HEK293 (cell line): ENCODE measurements at regions not wholly inside any gene's neighbourhood (a gene's known extent, or its start where the extent isn't known, plus 50 kb on each side); places are given as distances from the start of the nearest gene placed in this dataset.

Experiments used
- CTCF ChIA-PET: fragments of 350-600 bp; formaldehyde crosslinking; extraction: SDS; loops from one replicate; lab custom pipeline; 2021; ENCODE audit warnings: antibody characterized with exemption; lab: Yijun Ruan, JAX
- POLR2A ChIA-PET: fragments of 300-600 bp; formaldehyde crosslinking; extraction: SDS; loops from one replicate; lab custom pipeline; 2020; ENCODE audit warnings: antibody characterized with exemption, inconsistent platforms; lab: Yijun Ruan, JAX
- H3K27ac ChIP-seq: fragments of 200-500 bp; sonication (Bioruptor generic); 2 replicates; pipeline ENCODE4 v1.5.1; 2014; ENCODE audit warnings: low read depth, low read length, control low read depth, inconsistent platforms; ENCODE audit errors: extremely low read depth
- H3K36me3 ChIP-seq, 2 experiments: fragments of 200-500 bp in 1 of 2; sonication (Bioruptor generic) in 1 of 2; 1 replicate in 1 of 2; 2 replicates in 1 of 2; pipeline ENCODE4 v1.5.1; 2014 to 2017; ENCODE audit warnings: inconsistent platforms in 2 of 2, low read length in 2 of 2; ENCODE audit not compliant: control insufficient read depth in 2 of 2, insufficient read depth in 1 of 2
- H3K4me1 ChIP-seq: fragments of 200-500 bp; sonication (Bioruptor generic); 2 replicates; pipeline ENCODE4 v1.5.1; 2014; ENCODE audit warnings: mild to moderate bottlenecking, low read length, inconsistent platforms; ENCODE audit not compliant: control insufficient read depth, insufficient read depth
- H3K4me3 ChIP-seq: 2 replicates; pipeline ENCODE4 v1.5.1; 2011; ENCODE audit warnings: low read depth, mild to moderate bottlenecking, control low read depth, low read length, moderate library complexity
- H3K9me3 ChIP-seq: fragments of 200-500 bp; sonication (Bioruptor generic); 2 replicates; pipeline ENCODE4 v1.5.1; 2014; ENCODE audit warnings: low read depth, low read length, inconsistent platforms; ENCODE audit not compliant: control insufficient read depth, insufficient read depth
- BCL11B ChIP-seq: fragments of 450-650 bp; formaldehyde crosslinking; IDR thresholded peaks from 2 replicates; pipeline ENCODE4 v1.5.1; 2016; ENCODE audit warnings: low read depth, missing biosample characterization, missing genetic modification characterization
- GFI1B ChIP-seq: fragments of 450-650 bp; formaldehyde crosslinking; IDR thresholded peaks from 2 replicates; pipeline ENCODE4 v1.5.1; 2016; ENCODE audit warnings: missing biosample characterization, missing genetic modification characterization
- ZNF132 ChIP-seq: fragments of 450-650 bp; formaldehyde crosslinking; IDR thresholded peaks from 2 replicates; pipeline ENCODE4 v1.5.1; 2017; ENCODE audit warnings: missing biosample characterization, missing genetic modification characterization, borderline replicate concordance
- ZNF2 ChIP-seq: fragments of 450-650 bp; formaldehyde crosslinking; IDR thresholded peaks from 2 replicates; pipeline ENCODE4 v1.5.1; 2016; ENCODE audit warnings: missing biosample characterization, missing genetic modification characterization
- ZNF221 ChIP-seq: fragments of 450-650 bp; formaldehyde crosslinking; IDR thresholded peaks from 2 replicates; pipeline ENCODE4 v1.5.1; 2017; ENCODE audit warnings: missing biosample characterization, missing genetic modification characterization, borderline replicate concordance
- ZNF354C ChIP-seq: fragments of 450-650 bp; formaldehyde crosslinking; IDR thresholded peaks from 2 replicates; pipeline ENCODE4 v1.5.1; 2016; ENCODE audit warnings: missing biosample characterization, missing genetic modification characterization, low read depth, borderline replicate concordance
- ZNF366 ChIP-seq: fragments of 450-650 bp; formaldehyde crosslinking; conservative IDR thresholded peaks from 2 replicates; pipeline ENCODE4 v1.5.1; 2016; ENCODE audit warnings: missing biosample characterization, missing genetic modification characterization
- ZNF548 ChIP-seq: fragments of 450-650 bp; formaldehyde crosslinking; IDR thresholded peaks from 2 replicates; pipeline ENCODE4 v1.5.1; 2016; ENCODE audit warnings: missing biosample characterization, missing genetic modification characterization
- ZNF558 ChIP-seq: fragments of 450-650 bp; formaldehyde crosslinking; IDR thresholded peaks from 2 replicates; pipeline ENCODE4 v1.5.1; 2016; ENCODE audit warnings: missing biosample characterization, missing genetic modification characterization
- ZNF76 ChIP-seq: fragments of 450-650 bp; formaldehyde crosslinking; IDR thresholded peaks from 2 replicates; pipeline ENCODE4; 2016; ENCODE audit warnings: low read depth, missing biosample characterization, missing genetic modification characterization, borderline replicate concordance
- TF ChIP-seq, protein P1 (sequence below): fragments of 450-650 bp; formaldehyde crosslinking; IDR thresholded peaks from 2 replicates; pipeline ENCODE4 v1.5.1; 2016; ENCODE audit warnings: missing biosample characterization, missing genetic modification characterization
- TF ChIP-seq, protein P2 (sequence below): fragments of 450-650 bp; formaldehyde crosslinking; IDR thresholded peaks from 2 replicates; pipeline ENCODE4 v1.5.1; 2016; ENCODE audit warnings: missing biosample characterization, missing genetic modification characterization
- TF ChIP-seq, protein P3 (sequence below): fragments of 450-650 bp; formaldehyde crosslinking; conservative IDR thresholded peaks from 2 replicates; pipeline ENCODE4 v1.5.1; 2016; ENCODE audit warnings: low read depth, missing biosample characterization, missing genetic modification characterization

- POLR2A ChIA-PET = no interaction called here
- CTCF ChIA-PET = interaction anchor here (0.6 to 1.0 kb wide), 3 partner anchors 9 to 232 kb away, joined by 3 to 5 read pairs (median 3); no protein-coding TSS in a partner anchor
These were observed 231.3 kb downstream of the NPR3 start for GRCh38 chr5:32942225-32942989.

GRCh38 chr5:32949286-32949970, 238.3 kb downstream of the NPR3 start:
- H3K27ac ChIP-seq = no peak overlapping the region
- TF ChIP-seq ZNF76 (tag by site-specific recombination) (no peak), ZNF548 (tag by site-specific recombination) (no peak), BCL11B (tag by site-specific recombination) (no peak), ZNF221 (tag by site-specific recombination) (no peak), ZNF558 (tag by site-specific recombination) (no peak), GFI1B (no peak)
- TF ChIP-seq, protein P1, sequence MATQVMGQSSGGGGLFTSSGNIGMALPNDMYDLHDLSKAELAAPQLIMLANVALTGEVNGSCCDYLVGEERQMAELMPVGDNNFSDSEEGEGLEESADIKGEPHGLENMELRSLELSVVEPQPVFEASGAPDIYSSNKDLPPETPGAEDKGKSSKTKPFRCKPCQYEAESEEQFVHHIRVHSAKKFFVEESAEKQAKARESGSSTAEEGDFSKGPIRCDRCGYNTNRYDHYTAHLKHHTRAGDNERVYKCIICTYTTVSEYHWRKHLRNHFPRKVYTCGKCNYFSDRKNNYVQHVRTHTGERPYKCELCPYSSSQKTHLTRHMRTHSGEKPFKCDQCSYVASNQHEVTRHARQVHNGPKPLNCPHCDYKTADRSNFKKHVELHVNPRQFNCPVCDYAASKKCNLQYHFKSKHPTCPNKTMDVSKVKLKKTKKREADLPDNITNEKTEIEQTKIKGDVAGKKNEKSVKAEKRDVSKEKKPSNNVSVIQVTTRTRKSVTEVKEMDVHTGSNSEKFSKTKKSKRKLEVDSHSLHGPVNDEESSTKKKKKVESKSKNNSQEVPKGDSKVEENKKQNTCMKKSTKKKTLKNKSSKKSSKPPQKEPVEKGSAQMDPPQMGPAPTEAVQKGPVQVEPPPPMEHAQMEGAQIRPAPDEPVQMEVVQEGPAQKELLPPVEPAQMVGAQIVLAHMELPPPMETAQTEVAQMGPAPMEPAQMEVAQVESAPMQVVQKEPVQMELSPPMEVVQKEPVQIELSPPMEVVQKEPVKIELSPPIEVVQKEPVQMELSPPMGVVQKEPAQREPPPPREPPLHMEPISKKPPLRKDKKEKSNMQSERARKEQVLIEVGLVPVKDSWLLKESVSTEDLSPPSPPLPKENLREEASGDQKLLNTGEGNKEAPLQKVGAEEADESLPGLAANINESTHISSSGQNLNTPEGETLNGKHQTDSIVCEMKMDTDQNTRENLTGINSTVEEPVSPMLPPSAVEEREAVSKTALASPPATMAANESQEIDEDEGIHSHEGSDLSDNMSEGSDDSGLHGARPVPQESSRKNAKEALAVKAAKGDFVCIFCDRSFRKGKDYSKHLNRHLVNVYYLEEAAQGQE (tag by site-specific recombination) = no peak
- TF ChIP-seq, protein P2, sequence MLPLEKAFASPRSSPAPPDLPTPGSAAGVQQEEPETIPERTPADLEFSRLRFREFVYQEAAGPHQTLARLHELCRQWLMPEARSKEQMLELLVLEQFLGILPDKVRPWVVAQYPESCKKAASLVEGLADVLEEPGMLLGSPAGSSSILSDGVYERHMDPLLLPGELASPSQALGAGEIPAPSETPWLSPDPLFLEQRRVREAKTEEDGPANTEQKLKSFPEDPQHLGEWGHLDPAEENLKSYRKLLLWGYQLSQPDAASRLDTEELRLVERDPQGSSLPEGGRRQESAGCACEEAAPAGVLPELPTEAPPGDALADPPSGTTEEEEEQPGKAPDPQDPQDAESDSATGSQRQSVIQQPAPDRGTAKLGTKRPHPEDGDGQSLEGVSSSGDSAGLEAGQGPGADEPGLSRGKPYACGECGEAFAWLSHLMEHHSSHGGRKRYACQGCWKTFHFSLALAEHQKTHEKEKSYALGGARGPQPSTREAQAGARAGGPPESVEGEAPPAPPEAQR (tag by site-specific recombination) = no peak
- ChIA-PET POLR2A (no interaction called here), CTCF (interaction anchor here (0.5 to 1.0 kb wide), 5 partner anchors 13 to 350 kb away, joined by 3 read pairs; no protein-coding TSS in a partner anchor)
- H3K9me3 ChIP-seq = no peaks in the 10 kb centered on the region
- H3K36me3 ChIP-seq = no peaks in the 10 kb centered on the region
- no peak overlapping the region for H3K4me3 ChIP-seq
- no peaks in the 10 kb centered on the region for H3K4me1 ChIP-seq

More at GRCh38 chr5:32942225-32942989, 231.3 kb downstream of the NPR3 start:
- no peak overlapping the region for H3K27ac ChIP-seq
- H3K36me3 ChIP-seq = no peaks in the 10 kb centered on the region
- H3K4me1 ChIP-seq = no peaks in the 10 kb centered on the region
- H3K4me3 ChIP-seq = no peak overlapping the region
- H3K9me3 ChIP-seq = no peaks in the 10 kb centered on the region
- TF ChIP-seq, protein P3, sequence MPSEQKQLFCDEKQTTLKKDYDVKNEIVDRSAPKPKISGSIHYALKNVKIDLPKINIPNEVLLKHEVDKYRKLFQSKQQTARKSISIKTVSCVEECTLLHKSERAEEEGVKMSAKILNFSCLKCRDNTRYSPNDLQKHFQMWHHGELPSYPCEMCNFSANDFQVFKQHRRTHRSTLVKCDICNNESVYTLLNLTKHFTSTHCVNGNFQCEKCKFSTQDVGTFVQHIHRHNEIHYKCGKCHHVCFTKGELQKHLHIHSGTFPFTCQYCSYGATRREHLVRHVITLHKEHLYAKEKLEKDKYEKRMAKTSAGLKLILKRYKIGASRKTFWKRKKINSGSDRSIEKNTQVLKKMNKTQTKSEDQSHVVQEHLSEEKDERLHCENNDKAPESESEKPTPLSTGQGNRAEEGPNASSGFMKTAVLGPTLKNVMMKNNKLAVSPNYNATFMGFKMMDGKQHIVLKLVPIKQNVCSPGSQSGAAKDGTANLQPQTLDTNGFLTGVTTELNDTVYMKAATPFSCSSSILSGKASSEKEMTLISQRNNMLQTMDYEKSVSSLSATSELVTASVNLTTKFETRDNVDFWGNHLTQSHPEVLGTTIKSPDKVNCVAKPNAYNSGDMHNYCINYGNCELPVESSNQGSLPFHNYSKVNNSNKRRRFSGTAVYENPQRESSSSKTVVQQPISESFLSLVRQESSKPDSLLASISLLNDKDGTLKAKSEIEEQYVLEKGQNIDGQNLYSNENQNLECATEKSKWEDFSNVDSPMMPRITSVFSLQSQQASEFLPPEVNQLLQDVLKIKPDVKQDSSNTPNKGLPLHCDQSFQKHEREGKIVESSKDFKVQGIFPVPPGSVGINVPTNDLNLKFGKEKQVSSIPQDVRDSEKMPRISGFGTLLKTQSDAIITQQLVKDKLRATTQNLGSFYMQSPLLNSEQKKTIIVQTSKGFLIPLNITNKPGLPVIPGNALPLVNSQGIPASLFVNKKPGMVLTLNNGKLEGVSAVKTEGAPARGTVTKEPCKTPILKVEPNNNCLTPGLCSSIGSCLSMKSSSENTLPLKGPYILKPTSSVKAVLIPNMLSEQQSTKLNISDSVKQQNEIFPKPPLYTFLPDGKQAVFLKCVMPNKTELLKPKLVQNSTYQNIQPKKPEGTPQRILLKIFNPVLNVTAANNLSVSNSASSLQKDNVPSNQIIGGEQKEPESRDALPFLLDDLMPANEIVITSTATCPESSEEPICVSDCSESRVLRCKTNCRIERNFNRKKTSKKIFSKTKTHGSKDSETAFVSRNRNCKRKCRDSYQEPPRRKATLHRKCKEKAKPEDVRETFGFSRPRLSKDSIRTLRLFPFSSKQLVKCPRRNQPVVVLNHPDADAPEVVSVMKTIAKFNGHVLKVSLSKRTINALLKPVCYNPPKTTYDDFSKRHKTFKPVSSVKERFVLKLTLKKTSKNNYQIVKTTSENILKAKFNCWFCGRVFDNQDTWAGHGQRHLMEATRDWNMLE = no peak
- TF ChIP-seq ZNF366 (0 out of 2 replicates have a peak, but pooled peaks have one; percentile 22), ZNF354C (no peak), ZNF2 (tag by site-specific recombination) (peak; percentile 47; the same call in 1 of the 2 replicates), ZNF132 (no peak)
- TF ChIP-seq, all 188 proteins: peak for 2
